ENCODE measurements at regions not wholly inside any gene's neighbourhood (a gene's known extent, or its start where the extent isn't known, plus 50 kb on each side); places are given as distances from the start of the nearest gene placed in this dataset.
"Not testable (repeated sequence)": the region's sequence is repeated elsewhere in the genome, so short reads cannot be mapped to it uniquely, and the experiment has no call there.

- H3K27me3 ChIP-seq (ENCODE audit: control insufficient read depth, insufficient read depth, low read length): no peaks in the 10 kb centered on the region
- DNase-seq (ENCODE audit: low read depth, low spot score): no peak
- POLR2A ChIA-PET: no interaction called here
- no peak overlapping the region for H3K27ac ChIP-seq (ENCODE audit: low read depth, low read length)
- no peak overlapping the region for H3K4me3 ChIP-seq (ENCODE audit: low read depth, low read length)
- TF ChIP-seq CTCF (IDR thresholded peaks at IDR 0.05; ENCODE audit: low read depth, low read length): no peak
- CTCF ChIA-PET: interaction anchor here (0.7 kb wide), 1 partner anchor 73 kb away, joined by 3 read pairs; no protein-coding TSS in a partner anchor
- no peaks in the 10 kb centered on the region for H3K9me3 ChIP-seq (ENCODE audit: control insufficient read depth, insufficient read depth, low read length)
Measured at GRCh38 chr14:35211067-35211466, 81.1 kb upstream of the PSMA6 start.

GRCh38 chr14:35212471-35213142 lies 79.6 kb upstream of the PSMA6 start:
- ChIA-PET POLR2A (no interaction called here), CTCF (interaction anchor here (0.7 to 4.3 kb wide), 4 partner anchors 72 to 209 kb away, joined by 3 to 69 read pairs (median 6); no protein-coding TSS in a partner anchor)
- H3K4me3 ChIP-seq (ENCODE audit: low read depth, low read length): no peak overlapping the region
- no peaks in the 10 kb centered on the region for H3K9me3 ChIP-seq (ENCODE audit: control insufficient read depth, insufficient read depth, low read length)
- no peak for DNase-seq (ENCODE audit: low read depth, low spot score)
- TF ChIP-seq CTCF (IDR thresholded peaks at IDR 0.05; ENCODE audit: low read depth, low read length): no peak
- no peaks in the 10 kb centered on the region for H3K27me3 ChIP-seq (ENCODE audit: control insufficient read depth, insufficient read depth, low read length)
- no peak overlapping the region for H3K27ac ChIP-seq (ENCODE audit: low read depth, low read length)

GRCh38 chr14:35213143-35213788 lies 78.9 kb upstream of the PSMA6 start:
- DNase-seq (ENCODE audit: low read depth, low spot score): no peak
- TF ChIP-seq CTCF (IDR thresholded peaks at IDR 0.05; ENCODE audit: low read depth, low read length): no peak
- ChIA-PET POLR2A (no interaction called here), CTCF (interaction anchor here (0.6 to 4.3 kb wide), 5 partner anchors 72 to 221 kb away, joined by 4 to 69 read pairs (median 7); no protein-coding TSS in a partner anchor)
- Histone ChIP-seq H3K27me3 (ENCODE audit: control insufficient read depth, insufficient read depth, low read length) (no peaks in the 10 kb centered on the region), H3K27ac (ENCODE audit: low read depth, low read length) (no peak overlapping the region), H3K4me3 (ENCODE audit: low read depth, low read length) (no peak overlapping the region), H3K9me3 (ENCODE audit: control insufficient read depth, insufficient read depth, low read length) (no peaks in the 10 kb centered on the region)

- Histone ChIP-seq H3K9me3 (ENCODE audit: control insufficient read depth, insufficient read depth, low read length) (no peaks in the 10 kb centered on the region), H3K27me3 (ENCODE audit: control insufficient read depth, insufficient read depth, low read length) (no peaks in the 10 kb centered on the region), H3K27ac (ENCODE audit: low read depth, low read length) (no peak overlapping the region), H3K4me3 (ENCODE audit: low read depth, low read length) (no peak overlapping the region)
- no peak for DNase-seq (ENCODE audit: low read depth, low spot score)
- CTCF ChIA-PET: interaction anchor here (0.6 to 4.3 kb wide), 12 partner anchors 8 to 220 kb away, joined by 4 to 69 read pairs (median 6); partner anchors contain the start of gene PSMA6
- POLR2A ChIA-PET: no interaction called here
- TF ChIP-seq CTCF (IDR thresholded peaks at IDR 0.05; ENCODE audit: low read depth, low read length): no peak
Measured at GRCh38 chr14:35213869-35214387, 78.3 kb upstream of the PSMA6 start.

GRCh38 chr14:35214402-35214801 lies 77.8 kb upstream of the PSMA6 start:
- H3K9me3 ChIP-seq (ENCODE audit: control insufficient read depth, insufficient read depth, low read length); H3K27ac ChIP-seq (ENCODE audit: low read depth, low read length); DNase-seq (ENCODE audit: low read depth, low spot score); H3K27me3 ChIP-seq (ENCODE audit: control insufficient read depth, insufficient read depth, low read length); H3K4me3 ChIP-seq (ENCODE audit: low read depth, low read length): not testable (repeated sequence)
- ChIA-PET CTCF (interaction anchor here (0.6 to 4.3 kb wide), 49 partner anchors 9 to 444 kb away, joined by 3 to 69 read pairs (median 4); partner anchors contain the start of genes NFKBIA and PSMA6), POLR2A (interaction anchor here (1.5 kb wide), 1 partner anchor 190 kb away, joined by 11 read pairs; the partner anchor contains the start of gene NFKBIA)

Data from AG04450 (cell line).